ENCODE measurements at regions not wholly inside any gene's neighbourhood (a gene's known extent, or its start where the extent isn't known, plus 50 kb on each side); places are given as distances from the start of the nearest gene placed in this dataset.

DNA sequence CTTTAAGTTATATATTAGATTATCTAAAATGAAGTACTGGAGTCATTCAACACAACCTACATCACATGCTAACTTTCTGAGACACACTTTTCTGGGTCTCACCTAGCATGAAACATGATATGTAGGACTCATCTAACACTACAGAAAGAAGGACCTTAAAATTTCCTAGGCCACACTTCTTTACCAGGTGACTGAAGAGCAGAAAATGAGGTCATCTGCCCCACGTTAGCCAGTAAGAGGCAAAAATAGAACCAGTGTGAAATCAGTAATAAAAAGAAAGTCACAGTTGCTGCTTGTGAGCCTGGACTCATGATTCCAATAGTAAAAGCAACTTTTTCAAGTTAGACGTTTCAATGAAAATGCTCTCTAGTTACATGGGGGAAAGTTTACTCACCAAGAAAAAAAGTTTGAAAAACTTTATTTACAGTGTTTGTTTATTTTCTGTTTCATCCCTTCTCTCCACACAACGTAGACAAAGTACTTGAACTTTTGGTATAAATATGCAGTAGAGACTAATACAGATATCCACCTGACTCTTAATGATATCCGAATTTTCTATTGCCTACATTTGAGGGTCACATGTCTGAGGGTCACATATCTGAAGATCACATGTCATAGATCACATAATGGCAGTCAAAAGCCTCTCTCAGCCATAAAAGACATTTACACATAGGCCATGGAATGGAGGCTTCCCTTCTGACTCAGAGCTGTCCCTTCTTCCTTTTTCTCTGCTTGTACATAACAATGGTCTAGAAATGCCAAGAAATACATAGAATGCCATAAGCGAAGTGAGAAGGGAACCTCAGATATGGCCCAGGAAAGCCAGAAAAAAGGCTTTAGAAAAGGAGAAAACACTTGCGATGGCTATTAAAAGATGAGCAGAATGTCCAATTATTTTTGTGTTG is 362.9 kb downstream of the ZEB2 start:
- no peak for DNase-seq

DNA sequence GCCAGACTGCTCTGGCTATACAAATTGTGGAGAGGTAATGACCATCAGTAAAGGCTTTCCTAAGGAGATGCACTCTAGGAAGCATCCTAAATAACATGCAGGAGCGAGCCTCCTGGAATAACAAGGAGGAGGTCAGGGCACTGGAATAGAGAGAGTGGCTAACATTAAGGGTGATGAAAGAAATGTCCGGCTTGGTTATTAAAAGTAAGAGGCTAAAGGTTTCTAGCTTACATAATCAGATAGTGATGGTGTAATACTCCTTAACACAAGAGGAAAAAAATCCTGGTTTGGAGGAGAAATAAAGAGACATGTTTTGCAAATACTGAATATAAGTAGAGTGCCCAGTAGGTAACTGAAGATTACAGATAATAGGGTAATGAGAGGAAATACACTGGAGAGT is 365.7 kb downstream of the ZEB2 start:
- DNase-seq: no peak

DNA sequence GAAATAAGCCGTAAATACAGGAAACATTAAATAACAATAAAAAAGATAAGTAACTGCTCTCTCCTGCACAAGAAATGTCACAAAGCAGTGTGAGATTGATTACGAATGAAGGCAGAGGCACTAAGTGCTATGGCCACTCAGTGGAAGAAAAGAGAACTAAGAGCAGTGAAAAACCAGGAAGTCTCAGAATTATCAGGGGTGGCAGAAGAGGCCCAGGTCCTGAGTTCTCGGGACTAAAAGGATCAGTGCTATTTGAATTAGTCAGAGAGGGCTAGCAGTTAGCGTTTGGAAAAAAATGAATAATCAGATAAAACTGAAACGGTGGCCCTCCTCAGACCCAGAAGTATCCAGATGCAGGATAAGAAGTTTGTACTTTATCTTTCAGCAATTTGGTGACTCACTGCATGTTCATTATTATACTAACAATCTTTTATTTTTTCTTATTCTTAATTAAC is 367.1 kb downstream of the ZEB2 start:
- no peak for DNase-seq

DNA sequence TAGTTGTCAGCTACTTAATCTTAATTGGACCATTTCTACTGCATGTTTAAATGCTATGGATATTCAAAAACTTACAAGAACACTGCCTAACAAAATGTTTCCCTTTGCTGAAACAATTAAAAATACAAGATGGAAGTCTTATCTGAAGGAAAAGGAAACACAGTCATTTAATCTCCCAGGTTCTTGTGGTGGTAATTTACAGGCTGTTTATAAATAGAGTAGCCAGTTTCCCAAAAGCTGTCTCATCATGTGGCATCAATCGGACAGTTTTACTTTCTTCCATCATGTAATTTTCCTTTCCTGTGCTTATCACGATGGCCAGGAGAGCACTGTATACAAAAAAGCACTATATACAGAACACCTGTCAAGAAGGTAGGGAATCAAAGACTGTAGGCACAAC is 368.1 kb downstream of the ZEB2 start:
- no peak for DNase-seq

DNA sequence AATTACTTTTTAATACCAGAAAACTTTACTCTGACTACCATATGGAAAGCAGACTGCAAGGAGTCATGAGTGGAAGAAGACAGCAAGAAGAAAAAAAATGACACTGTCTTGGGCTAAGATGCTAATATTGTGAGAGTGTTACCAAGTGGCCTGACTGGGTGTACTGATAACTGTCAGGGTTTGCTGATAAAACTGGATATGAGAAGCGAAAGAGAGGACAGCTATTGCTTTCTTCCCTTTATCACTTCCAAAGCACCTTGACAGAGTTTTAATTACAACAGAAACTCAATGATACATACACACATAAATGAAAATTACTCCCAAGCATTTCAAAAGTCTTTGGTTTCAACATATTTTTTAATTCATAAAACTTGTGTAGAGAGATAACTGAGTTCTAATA is 368.5 kb downstream of the ZEB2 start:
- no peak for DNase-seq

DNA sequence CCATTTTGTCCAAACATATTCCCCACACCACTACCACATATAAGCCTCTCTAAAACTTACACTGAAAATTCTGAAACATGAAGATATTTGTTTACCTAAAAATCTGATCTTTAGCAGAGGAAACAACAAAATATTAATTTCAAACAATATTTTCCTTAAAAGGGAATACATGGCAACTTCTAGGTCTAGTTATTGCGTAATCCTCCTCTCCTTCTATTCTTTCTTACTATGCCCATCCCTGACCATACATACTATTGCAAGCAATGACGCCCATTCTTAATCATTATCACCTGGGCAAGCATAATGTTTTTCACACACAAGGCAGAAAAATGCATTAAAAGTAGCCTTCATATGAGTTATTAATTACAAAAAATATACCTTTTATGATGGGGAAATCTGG is 372.6 kb downstream of the ZEB2 start:
- no peak for DNase-seq

DNA sequence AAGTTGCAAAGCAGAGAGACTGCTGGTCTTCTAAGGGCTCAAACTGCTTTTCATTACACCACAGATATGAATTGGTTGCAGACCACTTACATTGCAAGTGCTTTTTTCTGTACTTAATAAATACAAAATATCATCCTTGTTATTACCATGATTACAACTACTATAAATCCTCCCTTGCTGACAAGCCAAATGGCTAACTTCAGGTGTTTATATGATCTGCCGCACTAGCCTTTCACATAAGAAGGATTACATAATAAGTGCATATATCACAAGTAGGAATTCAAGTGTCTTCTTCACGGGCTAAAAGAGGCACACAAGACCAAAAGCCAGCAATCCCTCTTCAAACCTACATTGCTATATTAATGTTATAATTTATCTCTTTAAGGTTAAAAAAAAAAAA is 373.0 kb downstream of the ZEB2 start:
- no peak for DNase-seq

DNA sequence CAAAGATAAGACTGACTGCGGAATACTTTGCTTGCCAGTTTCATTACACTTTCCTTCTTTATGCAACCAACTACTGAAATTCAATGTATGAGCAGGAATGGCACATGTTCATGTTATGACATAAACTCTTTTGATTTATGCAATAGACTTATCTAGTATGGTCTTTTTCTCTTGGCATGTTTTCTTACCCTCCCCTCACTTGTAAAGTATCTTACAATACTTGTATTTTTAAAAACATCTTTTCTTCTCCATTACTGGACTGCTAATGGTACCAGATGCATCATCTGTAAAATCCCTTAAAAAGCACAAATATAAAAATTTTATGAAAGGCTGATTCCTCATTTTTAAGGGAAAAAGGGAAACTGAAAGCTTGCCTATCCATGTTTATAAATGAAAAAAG is 373.8 kb downstream of the ZEB2 start:
- no peak for DNase-seq

DNA sequence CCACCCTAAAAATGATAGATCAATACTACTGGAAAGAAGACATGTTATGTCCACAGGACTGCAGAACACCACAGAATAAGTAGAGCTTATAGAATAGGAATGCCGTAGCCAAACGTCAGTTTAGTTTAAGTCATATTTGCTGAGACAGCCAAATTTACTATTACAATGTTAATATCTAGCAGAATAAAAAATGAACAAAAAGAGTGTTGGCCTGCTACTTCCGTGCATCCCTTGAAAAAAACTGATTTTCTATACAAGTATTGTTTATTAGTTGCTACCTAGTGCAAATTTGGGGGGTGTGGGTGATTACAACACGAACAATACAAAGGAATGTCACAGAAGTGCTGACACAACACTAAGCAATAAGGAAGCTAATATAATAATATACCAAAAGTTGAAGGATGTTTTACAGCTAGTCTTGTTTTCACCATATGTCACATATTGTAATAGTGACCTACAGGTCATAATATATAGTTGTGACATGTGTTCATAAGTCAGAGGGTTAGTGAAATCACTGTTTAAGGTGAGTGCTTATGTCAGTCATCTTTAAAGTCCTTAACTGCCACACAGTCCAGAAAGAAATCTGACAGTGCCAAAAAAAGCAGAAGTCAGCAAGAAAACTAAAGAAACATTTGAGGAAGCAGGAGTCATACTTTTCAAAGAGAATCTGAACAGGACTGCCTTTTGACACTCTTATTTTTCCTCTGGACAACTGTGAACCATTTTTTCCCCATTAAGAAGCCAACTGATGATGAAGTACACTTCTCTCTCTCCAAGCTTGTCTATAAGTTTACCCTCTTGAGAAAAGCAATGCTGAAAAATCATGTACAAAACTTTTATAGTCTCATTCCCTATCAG is 376.4 kb downstream of the ZEB2 start:
- no peak for DNase-seq

DNA sequence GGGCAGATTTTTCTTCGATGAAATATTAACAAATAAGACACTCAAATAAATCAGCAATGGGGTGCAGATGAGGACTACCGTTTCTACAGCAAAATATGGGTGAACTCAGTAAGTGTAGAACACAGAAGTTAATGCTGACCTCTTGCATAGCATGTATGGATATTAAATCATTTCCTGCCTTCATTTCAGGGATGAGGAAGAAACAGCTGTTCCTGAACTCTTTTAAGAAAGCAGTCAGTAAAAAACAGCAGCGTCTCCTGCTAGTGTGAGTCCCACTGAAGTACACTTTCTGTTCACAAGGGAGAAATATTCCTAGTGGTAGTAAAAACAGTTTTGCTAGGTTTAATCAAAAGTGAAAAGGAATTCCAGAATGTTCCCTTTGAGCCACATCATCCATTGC is 379.0 kb downstream of the ZEB2 start:
- DNase-seq: no peak

DNA sequence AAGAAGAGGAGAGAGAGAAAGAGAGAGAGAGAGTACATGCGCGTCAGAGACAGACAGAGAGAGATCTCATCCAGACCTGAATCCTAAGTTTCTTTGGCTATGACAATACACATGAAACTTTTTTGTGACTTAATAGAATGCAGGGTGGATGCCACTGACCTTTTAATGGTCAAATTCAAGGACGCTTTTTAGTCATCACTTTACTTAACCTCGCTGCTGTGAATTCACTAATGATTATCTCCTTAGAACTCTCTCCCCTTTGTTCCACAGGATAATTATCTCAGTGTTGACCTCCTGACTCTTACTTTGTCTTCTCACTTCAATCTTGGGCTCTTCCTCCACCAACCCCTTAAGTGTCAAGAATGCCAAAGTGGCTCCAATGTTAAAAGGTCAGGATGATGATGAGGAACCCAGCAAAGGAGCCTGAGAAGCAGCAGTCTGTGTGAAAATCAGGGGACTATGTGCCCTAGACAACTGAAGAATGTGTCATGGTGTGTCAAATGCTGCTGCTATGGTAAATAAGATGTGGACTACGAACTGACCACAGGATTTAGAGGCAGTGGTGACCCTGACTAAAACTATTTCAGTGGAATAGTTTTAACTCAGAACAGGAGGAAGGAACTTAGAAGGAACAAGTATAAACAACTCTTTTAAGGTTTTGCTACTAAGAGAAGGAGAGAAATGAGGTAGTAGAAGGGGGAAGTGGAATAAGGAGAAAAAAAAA is 382.1 kb downstream of the ZEB2 start:
- DNase-seq: no peak

DNA sequence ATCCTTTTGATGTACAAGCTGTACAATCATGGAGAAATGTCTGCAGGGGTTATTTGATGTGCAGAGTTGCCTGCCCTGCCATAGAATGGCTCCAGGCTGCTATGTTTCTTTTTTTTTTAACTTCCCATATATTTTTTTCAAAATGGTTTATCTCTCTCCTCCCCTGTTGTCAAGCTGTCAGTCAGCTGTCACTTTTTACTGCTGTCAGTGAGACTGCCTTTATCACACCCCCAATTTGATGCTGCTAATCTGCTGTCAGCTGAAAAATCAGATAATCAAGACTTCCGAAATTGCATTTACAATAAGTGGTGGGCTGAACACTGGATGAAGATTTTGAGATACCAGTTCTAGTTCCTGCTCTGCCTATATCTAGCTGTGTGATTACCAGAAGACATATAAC is 382.6 kb downstream of the ZEB2 start:
- DNase-seq: no peak

DNA sequence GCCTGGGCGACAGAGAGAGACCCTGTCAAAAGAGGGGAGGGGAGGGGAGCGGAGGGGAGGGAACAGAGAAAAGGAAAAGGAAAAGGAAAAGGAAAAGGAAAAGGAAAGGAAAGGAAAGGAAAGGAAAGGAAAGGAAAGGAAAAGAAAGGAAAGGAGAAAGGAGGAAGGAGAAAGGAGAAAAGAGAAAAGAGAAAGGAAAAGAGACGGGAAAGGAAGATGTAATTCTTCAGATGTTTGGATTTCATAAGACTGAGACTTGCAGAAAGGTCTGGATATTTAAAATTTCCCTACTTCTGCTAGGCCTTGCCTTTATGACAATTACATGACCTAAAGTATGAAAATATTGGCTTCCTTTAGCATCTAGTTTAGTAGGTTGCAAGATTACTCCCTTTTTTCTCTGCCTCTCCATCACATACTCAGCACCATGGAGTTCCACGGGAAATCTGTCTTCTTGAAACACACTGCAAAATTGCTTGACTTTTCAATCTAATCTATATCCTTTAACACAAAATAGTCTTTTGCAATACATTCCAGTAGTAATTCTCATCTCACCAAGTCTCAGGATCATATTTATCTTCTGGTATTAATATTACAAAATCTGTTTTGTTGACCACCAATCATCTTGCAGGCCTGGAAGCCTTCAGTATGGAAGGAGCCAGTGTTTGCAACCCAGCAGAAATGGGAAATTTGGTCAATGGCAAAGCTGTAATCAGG is 383.5 kb downstream of the ZEB2 start:
- DNase-seq: no peak

DNA sequence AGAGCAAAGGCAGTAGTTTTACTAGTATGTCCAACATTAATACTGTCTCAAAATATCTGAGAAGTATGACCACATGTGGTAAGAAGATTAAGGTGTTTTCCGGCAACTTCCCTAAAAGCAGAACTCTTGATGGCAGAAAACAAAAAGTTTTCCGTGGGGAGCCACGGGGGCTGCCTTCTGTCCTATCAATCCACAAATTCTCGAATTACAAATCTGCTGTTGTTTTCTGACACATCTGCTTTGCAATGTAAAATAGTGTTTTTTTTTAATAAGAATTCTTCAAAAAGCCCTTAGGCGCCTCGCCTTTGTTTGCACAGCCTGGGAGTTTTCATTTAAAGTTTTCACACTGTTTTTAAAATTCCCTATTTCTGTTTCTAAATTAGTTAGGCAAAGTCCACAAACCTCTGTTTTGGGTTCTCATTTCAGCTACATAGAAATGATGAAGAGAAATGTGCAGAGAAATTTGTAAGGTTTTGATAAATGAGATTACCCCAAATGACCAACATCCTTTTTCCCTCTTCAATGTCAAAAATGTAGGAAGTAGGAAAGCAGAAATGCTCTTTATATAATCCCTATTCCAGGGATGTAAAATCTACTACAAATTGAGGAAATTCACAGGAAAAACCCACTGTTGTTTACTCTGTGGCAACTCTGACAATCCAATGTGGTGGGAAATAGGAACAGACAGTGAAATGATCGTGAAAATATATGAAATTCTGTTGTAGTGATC is 385.8 kb downstream of the ZEB2 start:
- no peak for DNase-seq

DNA sequence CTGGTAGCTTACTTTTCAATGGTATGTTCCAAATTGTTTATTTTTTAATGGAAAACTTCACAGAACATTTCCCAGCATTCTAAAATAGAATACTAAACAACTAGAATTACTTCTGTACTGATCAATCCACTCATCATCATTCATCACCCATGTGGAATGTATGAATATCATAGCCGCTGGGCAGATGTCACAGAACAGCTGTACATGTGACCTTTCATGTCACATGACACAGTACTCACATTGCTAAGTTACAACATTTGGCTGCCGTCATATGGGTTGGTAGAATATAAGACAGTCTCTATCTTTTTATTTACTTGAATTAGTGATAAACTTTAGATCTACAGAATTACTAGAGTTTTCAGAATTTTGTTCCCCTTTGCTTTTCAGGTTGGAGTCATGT is 387.6 kb downstream of the ZEB2 start:
- no peak for DNase-seq

DNA sequence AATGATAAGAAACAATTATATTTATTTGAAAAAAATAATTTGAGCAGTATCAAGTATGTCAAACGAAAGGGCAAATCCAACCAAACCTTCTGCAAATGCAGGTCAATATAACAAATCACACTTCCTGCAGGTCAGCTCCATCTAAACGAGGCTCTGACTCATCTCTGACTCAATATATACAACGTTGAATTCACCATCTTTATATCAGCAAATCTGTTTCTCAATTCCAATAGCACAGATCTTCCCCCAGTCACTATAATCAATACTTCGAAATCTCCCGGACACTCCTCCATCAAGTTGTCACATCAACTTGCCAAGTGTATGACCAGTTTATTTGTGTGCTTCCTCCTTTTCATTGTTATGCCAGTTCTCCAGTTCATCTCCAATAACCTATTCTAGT is 388.9 kb downstream of the ZEB2 start:
- no peak for DNase-seq

DNA sequence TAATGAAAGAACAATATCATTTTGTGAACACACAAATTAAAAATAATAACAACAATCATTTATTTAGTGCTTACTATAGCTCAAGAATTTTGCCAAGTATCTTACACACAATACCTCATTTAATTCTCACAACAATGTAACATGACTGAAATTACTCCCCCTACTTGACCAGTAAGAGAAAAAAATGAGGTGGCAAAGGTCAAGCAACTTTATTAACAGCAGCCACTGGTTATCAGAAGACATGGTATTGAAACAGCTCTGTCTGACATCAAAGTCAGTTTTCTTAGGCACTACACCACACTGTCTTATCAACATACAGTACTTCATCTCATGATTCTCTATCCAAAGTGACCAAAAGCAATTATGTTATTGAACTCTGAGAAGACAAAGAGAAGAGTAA is 389.4 kb downstream of the ZEB2 start:
- no peak for DNase-seq

DNA sequence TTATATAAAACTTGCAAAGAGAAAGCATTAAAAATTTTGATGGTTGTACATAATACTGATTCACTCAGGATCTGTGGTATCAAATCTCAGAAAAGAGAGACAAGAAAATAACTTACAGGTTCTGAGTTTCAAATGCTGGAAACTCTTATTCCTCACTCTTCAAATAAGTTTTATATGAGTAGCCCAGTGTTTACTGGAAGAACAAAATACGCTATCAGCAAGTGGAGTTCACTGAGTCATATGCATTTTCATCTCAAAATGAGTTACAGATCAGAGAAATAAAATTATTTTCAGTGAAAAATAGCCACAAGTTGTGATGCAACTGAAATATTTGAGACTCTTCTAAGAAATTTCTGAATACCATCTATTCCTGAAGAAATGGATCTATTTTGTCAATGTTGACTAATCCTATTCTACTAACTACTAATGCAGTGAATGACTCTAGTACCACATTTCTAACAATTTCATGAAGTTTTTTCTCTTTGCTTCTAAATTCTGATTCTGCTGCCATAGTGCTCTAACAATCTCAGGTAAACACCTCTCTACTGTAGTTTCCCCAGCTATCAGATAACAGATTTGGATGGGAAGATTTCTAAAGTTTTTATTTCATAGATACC is 391.7 kb downstream of the ZEB2 start:
- no peak for DNase-seq

DNA sequence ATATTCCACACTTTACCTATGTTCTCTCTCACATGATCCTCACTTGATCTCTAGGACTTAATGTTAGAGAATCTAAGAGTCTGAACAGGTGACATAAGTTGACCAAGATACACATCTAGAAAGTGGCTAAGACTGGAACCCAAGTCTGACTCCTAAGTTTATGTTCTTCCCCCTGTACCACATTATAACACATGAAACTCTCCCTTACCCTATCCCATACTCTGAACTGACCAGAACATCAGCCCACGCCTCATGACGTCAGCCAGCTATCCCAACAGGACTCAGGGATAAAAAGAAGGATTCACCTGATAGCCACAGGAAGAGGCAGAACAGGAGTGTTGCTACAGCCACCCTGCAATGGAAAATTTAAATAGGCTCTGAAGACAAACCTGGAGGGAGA is 392.2 kb downstream of the ZEB2 start:
- no peak for DNase-seq

DNA sequence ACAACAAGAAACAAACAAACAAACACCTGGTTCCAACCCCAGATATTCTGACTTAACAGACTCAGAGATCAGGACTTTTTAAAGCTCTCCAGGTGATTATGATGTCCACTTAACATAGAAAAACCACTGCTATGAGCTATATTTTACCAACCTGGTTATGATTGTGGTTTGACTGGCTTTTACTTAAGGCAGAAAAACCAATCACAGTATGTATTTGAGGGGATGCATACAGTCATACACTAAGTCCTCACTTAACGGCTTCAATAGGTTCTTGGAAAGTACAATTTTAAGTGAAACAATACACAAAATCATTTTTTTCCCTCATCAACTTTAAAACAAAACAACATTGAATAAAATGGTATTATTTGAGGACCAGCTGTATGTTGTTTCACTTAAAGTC is 393.6 kb downstream of the ZEB2 start:
- no peak for DNase-seq

DNA sequence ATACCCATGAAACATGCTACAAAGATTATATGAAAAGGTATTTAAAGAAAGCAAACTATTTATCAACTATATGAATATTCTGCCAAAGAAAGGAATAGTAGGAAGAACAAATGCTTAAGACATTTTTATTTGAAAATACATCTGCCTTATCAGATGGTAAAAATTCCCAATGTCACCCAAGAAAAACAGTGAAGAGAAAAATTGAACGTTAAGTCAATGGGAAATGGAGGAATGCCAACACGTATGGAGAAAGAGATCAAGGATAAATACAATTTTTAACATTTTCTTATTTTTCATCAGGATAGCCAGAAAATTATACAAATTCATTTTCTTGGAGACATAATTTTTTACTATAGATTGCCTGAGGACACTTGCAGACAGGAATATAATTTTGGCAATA is 394.2 kb downstream of the ZEB2 start:
- DNase-seq: no peak
